ENCODE measurements at regions not wholly inside any gene's neighbourhood (a gene's known extent, or its start where the extent isn't known, plus 50 kb on each side); places are given as distances from the start of the nearest gene placed in this dataset.

DNA sequence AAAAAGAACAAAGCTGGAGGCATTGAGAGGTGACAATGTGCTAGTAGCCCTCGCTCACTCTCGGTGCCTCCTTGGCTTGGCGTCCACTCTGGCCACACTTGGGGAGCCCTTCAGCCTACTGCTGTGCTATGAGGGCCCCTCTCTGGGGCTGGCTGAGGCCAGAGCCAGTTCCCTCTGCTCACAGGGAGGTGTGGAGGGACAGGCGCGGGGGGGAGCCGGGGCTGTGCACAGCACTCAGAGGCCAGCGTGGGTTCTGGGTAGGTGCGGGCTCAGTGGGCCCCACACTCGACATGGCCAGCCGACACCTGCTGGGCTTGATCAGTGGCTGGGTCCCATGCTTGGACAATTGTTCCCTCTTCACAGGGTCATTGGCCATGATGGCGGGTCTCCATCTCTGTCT is 202.5 kb upstream of the GRAMD2B start:
- TF ChIP-seq EP300 (IDR thresholded peaks at IDR 0.05; ENCODE audit: borderline replicate concordance) (no peak), REST (IDR thresholded peaks at IDR 0.05; ENCODE audit: low read depth) (no peak), TEAD4 (IDR thresholded peaks at IDR 0.05) (no peak), ZBTB7A (IDR thresholded peaks at IDR 0.05; ENCODE audit: low read depth) (no peak), EGR1 (IDR thresholded peaks at IDR 0.05) (no peak), YY1 (IDR thresholded peaks at IDR 0.05; ENCODE audit: low read depth) (no peak), TAF1 (IDR thresholded peaks at IDR 0.05; ENCODE audit: low read depth) (no peak)
- TF ChIP-seq, protein P1, sequence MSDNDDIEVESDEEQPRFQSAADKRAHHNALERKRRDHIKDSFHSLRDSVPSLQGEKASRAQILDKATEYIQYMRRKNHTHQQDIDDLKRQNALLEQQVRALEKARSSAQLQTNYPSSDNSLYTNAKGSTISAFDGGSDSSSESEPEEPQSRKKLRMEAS (IDR thresholded peaks at IDR 0.05), result no peak
